HL-60 (cell line): ENCODE measurements at regions not wholly inside any gene's neighbourhood (a gene's known extent, or its start where the extent isn't known, plus 50 kb on each side); places are given as distances from the start of the nearest gene placed in this dataset.

Source experiments
- DNase-seq, 2 experiments: peaks; one replicate each; pipeline ENCODE4 v3.0.0-alpha.2; 2010 to 2020; ENCODE audit warnings: low read depth in 1 of 2, low spot score in 1 of 2
- H3K27ac ChIP-seq: fragments of 250-450 bp; sonication (Bioruptor Pico); replicated peaks from 2 replicates; pipeline ENCODE4 v1.5.1; 2020; ENCODE audit warnings: mild to moderate bottlenecking, moderate library complexity
- H3K27me3 ChIP-seq: fragments of 250-450 bp; sonication (Bioruptor Pico); 2 replicates; pipeline ENCODE4 v1.5.1; 2021; ENCODE audit warnings: mild to moderate bottlenecking, moderate library complexity; ENCODE audit not compliant: insufficient read depth, poor library complexity, severe bottlenecking
- H3K4me3 ChIP-seq: replicated peaks from 2 replicates; pipeline ENCODE4 v1.5.1; 2011; ENCODE audit warnings: mild to moderate bottlenecking, control low read depth, low read length; ENCODE audit not compliant: insufficient read depth
- GABPA ChIP-seq: IDR thresholded peaks from 2 replicates; pipeline ENCODE4 v1.6.1; 2012; ENCODE audit warnings: low read depth
- POLR2AphosphoS5 ChIP-seq: IDR thresholded peaks from 2 replicates; pipeline ENCODE4 v1.6.1; 2012; ENCODE audit warnings: low read depth
- SPI1 ChIP-seq: IDR thresholded peaks from 2 replicates; pipeline ENCODE4 v1.6.1; 2012; ENCODE audit warnings: low read depth, mild to moderate bottlenecking, borderline replicate concordance
- TF ChIP-seq, protein P1 (sequence below): IDR thresholded peaks from one replicate; pipeline ENCODE4 v1.5.1; 2011; ENCODE audit warnings: low read length, control low read depth, inconsistent platforms; ENCODE audit not compliant: insufficient read depth
- TF ChIP-seq, protein P2 (sequence below): IDR thresholded peaks from 2 replicates; pipeline ENCODE4 v1.6.1; 2012; ENCODE audit warnings: low read depth; ENCODE audit not compliant: insufficient replicate concordance

DNA sequence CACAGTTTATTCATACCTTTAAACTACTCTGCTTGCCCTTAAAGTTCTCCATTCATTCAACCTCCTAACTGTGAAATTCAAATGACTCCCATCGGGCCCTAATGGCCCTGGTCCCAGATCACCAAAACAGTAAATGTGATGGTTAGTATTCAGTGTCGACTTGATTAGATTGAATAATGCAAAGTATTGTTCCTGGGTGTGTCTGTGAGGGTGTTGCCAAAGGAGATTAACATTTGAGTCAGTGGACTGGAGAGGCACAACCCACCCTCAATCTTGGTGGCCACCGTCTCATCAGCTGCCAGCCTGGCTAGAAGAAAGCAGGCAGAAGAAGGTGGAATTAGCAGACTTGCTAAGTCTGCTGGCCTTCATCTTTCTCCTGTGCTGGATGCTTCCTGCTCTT, 80.1 kb upstream of the PLXNA4 start:
- TF ChIP-seq GABPA (no peak), POLR2AphosphoS5 (no peak), SPI1 (no peak)
- TF ChIP-seq, protein P1, sequence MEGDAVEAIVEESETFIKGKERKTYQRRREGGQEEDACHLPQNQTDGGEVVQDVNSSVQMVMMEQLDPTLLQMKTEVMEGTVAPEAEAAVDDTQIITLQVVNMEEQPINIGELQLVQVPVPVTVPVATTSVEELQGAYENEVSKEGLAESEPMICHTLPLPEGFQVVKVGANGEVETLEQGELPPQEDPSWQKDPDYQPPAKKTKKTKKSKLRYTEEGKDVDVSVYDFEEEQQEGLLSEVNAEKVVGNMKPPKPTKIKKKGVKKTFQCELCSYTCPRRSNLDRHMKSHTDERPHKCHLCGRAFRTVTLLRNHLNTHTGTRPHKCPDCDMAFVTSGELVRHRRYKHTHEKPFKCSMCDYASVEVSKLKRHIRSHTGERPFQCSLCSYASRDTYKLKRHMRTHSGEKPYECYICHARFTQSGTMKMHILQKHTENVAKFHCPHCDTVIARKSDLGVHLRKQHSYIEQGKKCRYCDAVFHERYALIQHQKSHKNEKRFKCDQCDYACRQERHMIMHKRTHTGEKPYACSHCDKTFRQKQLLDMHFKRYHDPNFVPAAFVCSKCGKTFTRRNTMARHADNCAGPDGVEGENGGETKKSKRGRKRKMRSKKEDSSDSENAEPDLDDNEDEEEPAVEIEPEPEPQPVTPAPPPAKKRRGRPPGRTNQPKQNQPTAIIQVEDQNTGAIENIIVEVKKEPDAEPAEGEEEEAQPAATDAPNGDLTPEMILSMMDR, result no peak
- TF ChIP-seq, protein P2, sequence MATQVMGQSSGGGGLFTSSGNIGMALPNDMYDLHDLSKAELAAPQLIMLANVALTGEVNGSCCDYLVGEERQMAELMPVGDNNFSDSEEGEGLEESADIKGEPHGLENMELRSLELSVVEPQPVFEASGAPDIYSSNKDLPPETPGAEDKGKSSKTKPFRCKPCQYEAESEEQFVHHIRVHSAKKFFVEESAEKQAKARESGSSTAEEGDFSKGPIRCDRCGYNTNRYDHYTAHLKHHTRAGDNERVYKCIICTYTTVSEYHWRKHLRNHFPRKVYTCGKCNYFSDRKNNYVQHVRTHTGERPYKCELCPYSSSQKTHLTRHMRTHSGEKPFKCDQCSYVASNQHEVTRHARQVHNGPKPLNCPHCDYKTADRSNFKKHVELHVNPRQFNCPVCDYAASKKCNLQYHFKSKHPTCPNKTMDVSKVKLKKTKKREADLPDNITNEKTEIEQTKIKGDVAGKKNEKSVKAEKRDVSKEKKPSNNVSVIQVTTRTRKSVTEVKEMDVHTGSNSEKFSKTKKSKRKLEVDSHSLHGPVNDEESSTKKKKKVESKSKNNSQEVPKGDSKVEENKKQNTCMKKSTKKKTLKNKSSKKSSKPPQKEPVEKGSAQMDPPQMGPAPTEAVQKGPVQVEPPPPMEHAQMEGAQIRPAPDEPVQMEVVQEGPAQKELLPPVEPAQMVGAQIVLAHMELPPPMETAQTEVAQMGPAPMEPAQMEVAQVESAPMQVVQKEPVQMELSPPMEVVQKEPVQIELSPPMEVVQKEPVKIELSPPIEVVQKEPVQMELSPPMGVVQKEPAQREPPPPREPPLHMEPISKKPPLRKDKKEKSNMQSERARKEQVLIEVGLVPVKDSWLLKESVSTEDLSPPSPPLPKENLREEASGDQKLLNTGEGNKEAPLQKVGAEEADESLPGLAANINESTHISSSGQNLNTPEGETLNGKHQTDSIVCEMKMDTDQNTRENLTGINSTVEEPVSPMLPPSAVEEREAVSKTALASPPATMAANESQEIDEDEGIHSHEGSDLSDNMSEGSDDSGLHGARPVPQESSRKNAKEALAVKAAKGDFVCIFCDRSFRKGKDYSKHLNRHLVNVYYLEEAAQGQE, result no peak
- DNase-seq, result no peak

DNA sequence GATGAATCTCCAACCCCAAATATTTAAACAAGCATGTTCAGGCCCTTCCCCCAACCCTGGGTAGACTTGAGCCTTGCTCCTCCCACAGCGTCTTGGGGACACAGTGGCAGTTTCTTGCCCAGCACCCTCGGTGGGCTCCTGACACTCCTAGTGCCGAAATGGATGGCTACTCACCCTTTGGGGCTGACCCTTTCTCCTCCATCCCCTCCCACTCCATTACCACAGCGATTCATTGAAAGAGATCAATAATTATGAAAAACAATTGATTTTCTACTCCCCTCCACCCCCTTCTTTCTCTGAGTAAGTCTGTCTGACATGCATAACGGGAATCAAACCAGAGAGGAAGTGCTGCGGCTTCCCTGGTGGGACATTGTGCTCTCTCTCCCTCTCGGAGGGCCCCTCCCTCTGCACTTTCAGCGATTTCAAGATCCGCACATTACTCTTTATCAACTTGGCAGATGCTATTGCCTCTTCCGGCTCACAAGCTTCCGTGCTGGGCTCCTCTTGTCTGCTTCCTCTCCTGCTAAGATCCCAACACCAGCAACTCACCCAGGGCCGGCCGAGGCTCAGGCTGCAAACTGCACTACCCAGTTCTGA, 79.0 kb upstream of the PLXNA4 start:
- Histone ChIP-seq H3K4me3 (no peak overlapping the region), H3K27ac (peak overlapping the region; percentile 85), H3K27me3 (no peaks in the 10 kb centered on the region)
- TF ChIP-seq GABPA, result peak; percentile 69
- TF ChIP-seq, protein P2, result no peak
- TF ChIP-seq, protein P1, result no peak
- peak; percentile 95 for TF ChIP-seq SPI1
- peak; percentile 80 for TF ChIP-seq POLR2AphosphoS5
- DNase-seq, result peak; percentile 44 to 95

More for the DNA sequence above, 80.1 kb upstream of the PLXNA4 start:
- Histone ChIP-seq H3K27me3 (no peaks in the 10 kb centered on the region), H3K27ac (peak overlapping the region; percentile 85), H3K4me3 (no peak overlapping the region)

DNA sequence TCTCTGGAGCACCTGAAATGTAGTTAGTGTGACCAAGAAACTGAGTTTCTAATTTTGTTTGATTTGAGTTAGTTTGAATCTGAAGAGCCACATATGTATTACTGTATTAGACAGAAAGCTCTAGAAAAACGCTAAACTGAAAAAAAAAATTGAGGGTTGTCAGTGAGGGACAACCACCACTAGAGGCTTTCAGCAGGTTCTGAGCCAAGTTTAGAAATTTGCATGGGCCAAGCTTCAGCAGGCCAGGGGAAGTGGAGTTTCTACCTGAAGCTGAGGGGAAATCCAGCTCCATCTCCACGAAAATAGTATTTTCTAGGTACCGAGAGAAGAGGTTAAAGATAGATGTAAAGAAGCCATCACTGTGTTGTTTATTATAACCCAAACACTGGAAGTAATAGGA, 77.9 kb upstream of the PLXNA4 start:
- no peaks in the 10 kb centered on the region for H3K27me3 ChIP-seq
- peak overlapping the region; percentile 85 for H3K27ac ChIP-seq
- TF ChIP-seq GABPA (no peak), SPI1 (peak; percentile 50; the same call in 1 of the 2 replicates), POLR2AphosphoS5 (no peak)
- TF ChIP-seq, protein P1, result peak; percentile 3
- DNase-seq, result peak in 1 of 2 experiments; percentile 60
- no peak overlapping the region for H3K4me3 ChIP-seq
